GM19351 (cell line): ENCODE measurements at regions not wholly inside any gene's neighbourhood (a gene's known extent, or its start where the extent isn't known, plus 50 kb on each side); places are given as distances from the start of the nearest gene placed in this dataset.
"Not testable (repeated sequence)": the region's sequence is repeated elsewhere in the genome, so short reads cannot be mapped to it uniquely, and the experiment has no call there.

ENCODE experiments used
- ATAC-seq: cut with Tn5 transposase; IDR thresholded peaks from one replicate; pipeline ENCODE4 v1.9.1; 2021; ENCODE audit warnings: mild to moderate bottlenecking, moderate library complexity; ENCODE audit not compliant: unreplicated experiment

DNA sequence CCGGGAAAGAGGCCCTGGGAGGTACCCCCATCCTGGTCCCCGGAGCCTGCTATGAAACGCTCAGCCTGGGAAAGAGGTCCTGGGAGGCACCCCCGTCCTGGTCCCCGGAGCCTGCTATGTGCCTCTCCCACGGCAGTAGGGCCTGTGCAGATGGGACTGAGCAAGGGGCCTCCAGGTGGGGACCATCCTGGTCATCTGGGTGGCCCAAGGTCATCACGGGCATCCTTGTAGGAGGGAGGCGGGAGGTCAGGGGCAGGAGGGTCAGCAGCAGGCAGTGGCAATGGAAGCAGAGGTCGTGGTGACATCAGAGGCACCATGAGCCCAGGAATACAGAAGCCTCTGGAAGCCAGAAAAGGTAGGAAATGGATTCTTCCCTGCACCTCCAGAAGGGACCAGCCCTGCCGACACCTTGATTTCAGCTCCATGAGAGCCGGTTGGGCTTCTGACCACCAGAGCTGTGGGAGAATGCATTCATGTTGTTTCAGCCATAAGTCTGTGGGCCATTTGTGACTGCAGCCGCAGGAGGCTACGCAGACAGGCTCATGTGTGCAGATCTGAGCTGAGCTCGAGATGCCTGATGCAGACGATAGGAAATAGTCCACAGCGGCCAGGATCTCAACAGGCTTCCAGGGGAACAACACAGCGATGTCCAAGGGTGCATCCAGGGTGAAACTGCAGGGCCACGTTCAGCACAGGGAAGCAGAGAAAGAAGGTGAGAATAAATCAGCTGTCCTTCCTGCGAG, 190.7 kb downstream of the LAT start:
- not testable (repeated sequence) for ATAC-seq

DNA sequence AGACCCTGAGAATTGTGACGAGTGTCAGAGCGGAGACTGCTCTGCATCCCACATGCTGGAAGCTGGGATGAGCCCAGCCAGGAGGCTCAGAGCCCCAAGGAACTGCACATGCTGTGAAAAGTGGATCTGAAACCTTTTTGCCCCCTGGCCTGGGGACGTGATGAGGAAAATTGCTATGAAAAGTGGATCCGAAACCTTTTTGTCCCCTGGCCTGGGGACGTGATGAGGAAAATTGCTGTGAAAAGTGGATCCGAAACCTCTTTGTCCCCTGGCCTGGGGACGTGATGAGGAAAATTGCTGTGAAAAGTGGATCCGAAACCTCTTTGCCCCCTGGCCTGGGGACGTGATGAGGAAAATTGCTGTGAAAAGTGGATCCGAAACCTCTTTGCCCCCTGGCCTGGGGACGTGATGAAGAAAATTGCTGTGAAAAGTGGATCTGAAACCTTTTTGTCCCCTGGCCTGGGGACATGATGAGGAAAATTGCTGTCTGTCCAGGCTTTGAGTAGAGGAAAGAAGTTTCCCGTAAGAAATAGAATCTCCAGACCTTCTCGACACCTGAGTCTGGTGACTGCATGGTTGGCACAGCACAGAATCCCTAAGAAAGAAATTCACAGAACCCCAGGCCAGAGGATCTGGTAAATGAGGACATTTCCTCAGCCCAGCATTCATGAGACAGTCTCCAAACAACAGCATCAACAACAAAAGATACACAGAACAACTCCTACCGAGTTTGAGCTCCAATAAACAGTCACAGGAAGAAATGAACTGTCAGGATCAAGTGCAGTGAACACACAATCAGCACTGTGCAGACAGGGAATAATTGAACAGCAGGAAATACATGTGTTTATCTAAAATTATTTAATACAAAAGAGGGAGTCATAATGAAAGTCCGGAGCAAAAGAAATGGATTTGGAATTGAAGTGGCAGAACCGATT, 188.8 kb downstream of the LAT start:
- not testable (repeated sequence) for ATAC-seq

DNA sequence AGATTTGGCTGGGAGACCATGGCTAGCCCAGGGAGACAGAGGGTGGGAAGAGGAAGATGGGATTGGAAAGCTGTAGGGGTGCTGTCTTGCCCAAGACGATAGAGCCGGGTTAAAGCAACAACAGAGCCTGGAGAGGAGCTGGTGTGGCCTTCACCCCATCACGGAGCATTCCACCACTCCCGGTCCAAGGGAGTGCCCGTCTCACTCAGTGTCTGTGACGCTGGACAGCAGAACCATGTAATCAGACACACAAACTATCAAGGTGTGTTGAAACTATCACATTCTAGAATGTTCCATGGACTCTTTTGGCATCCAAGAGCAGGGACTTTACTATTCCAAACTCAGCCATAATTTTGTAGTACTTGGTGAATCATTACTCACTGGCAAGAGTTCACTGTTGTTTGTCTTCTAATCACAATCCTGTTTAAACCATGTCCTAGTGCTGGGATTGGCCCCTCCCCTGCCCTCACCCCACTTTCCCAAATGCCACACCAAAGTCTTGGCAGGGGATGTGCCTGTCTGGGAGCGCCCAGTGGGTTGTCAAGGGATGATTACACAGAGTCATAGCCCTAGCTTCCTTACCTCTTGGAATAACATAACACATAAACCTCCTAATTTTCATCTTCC, 187.4 kb downstream of the LAT start:
- not testable (repeated sequence) for ATAC-seq

DNA sequence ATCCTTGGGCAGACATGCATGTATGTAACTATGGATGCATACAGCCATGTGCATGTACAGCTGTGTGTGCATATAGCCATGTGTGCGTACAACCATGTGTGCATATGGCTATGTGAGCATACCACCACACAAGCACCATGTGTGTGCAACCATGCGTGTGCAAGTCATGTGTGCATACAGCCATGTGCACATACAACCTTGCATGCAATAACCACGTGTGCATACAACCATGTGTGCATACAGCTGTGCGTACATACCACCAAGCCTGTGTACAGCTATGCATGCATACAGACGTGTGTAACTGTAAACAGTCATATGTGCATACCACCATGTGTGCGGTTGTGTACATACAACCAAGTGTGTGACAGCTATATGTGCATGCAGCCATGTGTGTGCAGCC, 186.4 kb downstream of the LAT start:
- not testable (repeated sequence) for ATAC-seq

DNA sequence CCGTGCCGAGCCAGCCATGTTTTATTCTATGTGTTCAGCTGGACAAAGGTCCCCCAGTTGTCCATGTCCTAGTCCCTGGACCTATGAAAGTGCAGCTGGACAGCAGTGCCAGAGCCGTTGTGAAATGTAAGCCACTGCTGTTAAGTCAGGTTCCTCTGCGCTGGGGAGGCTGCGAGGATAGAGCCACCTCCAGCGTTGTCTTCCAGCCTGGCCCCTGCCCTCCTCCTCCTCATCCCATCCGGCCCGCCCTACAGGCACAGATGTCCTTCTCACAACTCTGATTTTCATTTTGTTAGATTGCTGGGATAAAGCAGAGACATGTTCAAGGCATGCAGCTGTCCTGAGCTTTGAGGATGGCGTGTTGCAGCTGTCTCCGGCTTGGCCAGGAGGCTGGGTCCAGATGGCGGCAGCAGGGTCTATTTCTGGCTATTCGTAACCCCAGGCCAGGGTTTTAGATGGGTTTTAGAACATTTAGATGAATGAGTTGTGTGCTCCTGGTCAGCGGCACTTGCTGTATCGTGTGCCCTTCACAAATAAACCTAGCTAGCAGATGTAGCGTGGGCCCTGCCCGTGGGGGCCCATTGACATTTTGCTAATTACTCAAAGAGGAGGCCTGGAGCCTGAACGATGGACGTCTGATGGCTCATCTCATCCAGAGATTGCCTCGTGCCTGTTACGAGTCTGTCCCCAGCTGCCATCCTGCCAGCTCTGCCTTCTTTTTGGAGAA, 185.7 kb downstream of the LAT start:
- ATAC-seq: not testable (repeated sequence)

DNA sequence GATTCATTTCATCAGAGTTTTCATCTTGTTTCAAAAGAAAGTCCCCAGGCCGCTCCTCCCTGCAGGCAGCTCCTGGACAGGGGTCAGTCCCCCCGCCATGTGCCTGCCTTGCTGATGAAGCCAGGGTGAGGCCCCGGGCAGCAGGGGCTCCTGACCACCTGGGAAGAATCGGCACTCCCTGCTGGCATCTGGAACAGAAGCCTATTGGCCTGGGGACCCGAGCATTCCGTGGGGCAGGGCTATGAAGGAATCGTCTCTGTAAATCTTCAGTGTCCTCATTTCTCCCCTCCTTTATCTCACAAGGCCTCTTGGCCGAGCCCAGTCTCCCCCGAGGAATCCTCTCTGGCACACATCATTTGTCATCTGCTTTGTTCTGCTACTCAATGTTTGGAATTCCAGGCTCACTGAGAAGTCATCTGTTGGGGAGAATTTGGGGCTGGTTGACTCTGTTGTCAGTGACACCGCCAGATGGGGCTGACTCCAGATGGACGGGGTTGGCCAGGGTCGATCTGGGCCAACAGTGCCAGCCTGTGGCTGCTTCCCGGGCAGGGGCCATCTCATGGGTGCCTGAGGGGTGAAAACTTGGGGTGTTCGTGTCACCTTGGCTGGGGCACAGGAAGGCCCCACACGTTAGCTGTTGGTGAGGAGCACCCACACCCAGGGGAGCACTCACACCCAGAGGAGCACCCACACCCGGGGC, 184.6 kb downstream of the LAT start:
- ATAC-seq: not testable (repeated sequence)

DNA sequence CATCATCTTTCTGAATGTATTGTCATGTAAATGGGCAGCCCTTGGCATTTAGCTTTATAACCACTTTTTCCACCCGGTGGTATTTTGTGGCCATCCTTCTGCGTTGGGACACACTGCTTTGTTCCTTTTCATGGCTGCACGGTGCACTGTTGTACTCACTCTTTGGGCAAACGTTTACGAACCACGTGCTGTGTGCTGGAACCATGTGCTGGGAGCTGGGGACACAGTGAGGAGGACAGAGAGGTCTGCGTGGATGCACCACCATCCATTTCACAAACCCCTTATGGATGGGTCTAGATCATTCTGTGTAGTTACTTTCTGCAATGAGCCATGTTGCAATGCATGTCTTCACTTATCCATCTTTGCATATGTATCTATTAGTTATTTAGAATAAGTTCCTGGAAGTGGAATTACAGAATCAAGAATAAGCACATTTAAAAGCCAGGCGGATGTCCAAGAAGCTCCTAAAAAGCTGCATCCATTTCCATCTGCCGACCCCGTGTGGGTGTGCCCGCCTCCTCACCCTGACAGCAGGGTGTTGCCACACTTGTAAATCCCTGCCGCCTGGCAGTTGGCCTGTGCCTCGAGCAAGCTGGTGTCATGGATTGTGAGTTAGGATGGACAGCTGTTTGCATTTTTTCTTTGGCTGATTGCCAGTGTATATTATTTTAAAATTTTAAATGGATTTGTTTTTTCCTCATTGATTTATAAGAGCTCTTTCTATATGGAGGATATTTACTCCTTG, 183.8 kb downstream of the LAT start:
- not testable (repeated sequence) for ATAC-seq

DNA sequence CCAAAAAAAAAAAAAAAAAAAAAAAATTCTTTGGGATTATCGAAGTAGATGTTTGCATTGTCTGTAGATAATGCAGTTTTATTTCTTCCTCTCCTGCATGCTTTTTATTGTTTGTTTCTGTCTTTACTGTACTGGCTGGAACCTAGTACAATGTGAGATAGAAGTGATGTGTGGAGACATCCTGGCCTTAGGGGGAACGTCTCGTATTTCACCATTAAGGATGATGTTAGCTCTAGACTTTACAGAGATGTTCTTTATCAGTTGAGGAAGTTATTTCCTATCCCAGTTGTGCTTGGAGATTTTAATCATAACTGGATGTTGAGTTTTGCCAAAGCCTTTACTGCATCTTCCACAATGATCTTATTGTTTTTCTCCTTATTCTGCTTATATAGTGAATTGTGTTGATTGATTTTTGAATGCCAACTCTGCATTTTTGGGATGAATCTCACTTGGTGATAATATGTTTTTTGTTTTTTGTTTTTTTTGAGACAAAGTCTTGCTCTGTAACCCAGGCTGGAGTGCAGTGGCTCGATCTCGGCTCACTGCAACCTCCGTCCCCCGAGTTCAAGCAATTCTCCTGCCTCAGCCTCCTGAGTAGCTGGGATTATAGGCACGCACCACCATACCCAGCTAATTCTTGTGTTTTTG, 179.7 kb downstream of the LAT start:
- not testable (repeated sequence) for ATAC-seq

DNA sequence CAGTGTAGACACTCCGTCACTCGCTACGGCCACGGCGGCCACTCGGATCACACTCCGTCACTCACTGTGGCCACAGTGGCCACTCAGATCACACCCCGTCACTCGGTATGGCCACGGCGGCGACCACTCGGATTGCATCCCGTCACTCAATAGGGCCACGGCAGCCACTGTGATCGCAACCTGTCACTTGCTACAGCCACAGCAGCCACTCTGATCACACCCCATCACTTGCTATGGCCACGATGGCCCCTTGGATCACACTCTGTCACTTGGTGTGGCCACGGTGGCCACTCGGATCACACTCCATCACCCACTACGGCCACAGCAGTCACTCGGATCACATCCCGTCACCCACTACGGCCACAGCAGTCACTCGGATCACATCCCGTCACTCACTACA, 175.3 kb downstream of the LAT start:
- ATAC-seq: not testable (repeated sequence)

DNA sequence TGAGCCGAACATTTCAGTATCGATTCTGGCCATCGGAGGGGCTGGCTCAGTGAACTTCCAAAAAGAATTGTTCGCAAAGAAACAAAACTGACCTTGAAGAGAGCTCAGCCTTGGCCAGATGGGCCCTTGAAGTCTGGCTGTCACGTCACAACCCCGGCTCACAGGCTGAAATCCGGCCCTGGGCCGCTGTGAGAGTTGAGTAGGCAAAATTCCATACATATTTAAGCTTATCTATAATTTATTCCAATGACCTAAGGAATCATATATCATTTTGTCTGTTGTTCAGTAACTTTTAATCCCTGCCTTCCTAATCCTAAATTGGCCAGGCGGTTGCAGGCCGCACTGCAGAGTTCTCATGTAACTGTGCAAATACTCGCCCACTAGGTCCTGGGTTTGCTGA, 174.8 kb downstream of the LAT start:
- ATAC-seq: not testable (repeated sequence)

DNA sequence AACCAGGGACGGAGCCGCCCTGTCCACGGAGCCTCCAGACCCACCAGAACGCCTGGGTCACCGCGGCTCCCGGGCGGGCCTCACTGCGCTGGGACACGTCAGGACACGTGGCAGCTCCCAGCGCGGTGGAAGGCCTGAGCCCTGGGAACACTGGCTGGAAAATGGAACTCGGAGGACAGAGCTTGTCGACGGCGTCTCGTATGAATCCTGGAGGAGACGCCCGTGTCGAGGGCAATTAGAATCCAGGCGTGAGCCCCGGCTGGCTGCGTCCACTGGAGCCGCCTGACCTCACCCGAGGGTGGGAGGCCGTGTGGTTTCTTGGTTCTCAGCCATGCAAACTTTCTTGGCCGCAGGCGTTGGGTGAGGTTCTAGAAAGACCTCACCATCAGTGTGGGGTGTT, 173.9 kb downstream of the LAT start:
- ATAC-seq: no peak

DNA sequence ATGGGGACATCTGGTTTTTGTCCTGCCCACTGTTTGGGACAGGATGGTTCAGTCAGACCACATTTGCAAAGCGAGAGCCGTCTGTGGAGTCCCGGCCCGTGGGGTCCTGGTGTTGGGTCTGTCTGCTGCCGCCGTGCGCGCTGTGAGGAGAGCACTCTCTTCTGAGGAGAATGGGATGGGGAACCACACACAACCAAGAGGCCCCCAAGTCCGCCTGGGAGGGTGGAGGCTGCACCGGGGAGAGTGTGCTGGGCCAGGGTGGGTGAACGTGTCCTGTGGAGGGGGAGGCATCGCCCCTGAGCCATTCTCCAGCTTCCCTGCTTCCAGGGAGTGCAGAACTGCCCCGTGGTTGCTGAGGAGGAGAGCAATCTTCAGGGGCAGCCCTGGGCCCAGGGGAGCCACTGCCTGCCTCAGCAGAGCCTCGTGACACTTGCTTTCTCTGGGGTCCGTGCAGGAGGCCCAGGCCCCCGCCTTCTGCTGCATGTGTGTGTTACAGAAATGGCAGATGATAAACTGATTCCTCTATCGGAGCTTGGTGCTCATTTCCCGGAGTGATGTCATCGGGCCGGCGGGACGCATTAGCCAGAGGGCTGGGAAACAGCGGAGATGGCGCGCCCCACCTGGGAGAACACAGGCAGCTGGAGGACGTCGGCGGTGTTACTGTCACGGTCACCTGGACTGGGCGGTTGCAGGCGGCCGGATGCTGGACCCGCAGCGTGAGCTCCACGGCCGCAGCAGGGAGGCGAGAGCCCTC, 173.4 kb downstream of the LAT start:
- ATAC-seq: not testable (repeated sequence)

DNA sequence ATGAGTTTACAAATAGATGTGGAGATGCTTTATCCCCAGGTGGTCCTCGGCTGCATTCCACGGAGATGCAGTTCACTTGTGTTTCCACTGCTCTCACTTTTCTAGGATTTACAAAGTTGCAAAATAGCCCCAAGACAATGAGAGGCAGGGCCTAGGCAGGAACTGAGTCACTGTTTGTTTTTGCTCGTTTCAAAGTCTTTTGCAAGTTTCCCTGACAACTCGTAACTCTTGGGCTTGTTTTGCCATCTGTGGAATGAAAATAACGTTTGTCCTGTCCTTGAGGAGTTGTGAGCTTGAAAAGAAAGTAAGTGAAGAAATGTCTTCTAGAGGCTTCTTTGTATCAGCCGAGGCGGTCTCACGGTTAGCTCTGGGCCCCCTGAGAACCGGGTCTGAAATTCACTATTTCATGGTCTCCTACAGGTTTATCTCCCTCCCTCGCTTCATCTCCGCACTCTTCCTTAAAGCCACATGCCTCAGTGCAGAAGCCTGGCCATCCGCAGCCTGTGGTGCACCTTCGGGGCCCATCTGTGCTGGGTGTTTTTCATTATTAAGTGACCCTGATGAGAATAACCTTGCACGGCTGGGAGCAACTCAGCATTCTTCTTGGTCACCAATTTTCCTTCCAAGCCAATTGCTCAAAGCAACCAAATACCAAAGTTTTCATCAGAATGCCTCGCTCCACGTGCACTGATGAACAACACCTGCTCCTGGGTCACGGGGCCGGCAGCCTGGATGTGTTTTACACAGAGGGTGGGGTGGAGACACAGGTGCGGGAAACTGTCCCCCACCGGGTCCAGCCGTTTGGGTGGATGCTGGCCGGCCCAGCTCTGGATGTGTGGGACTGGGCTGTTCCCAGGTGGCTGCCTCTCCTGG, 172.4 kb downstream of the LAT start:
- ATAC-seq: not testable (repeated sequence)

DNA sequence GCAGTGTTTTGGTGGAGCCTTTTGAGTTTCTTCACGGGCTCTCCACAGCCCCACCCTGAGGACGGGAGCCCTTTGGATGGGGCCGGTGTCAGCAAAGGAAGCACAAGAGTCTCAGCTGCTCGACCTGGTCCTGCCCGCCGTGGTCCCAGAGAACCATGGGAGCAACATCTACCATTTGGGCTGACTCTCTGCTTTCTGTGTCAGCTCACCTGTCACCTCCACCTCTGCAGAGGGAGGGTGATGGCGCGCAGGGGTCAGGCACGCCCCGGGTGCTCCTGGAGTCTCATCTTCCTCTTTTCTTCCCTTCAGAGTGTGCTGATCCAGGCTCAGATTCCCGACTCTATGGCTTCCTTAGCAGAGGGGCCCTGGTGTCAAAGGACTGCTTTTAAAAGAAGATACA, 171.7 kb downstream of the LAT start:
- no peak for ATAC-seq

DNA sequence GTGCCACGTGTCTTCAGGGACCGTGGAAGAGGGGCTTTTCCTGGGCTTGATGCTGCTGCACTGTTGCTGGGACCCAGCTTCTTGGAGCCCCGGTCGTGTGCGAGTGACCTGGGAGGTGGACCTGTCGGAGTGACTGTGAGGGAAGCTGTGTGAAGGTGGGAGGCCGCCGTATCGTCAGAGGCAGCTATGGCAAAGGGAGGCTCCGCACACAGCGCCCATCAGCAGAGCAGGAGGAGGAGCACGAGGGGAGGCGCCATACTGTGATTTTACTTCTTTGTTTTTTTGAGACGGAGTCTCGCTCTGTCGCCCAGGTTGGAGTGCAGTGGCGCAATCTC, 171.0 kb downstream of the LAT start:
- ATAC-seq: not testable (repeated sequence)

DNA sequence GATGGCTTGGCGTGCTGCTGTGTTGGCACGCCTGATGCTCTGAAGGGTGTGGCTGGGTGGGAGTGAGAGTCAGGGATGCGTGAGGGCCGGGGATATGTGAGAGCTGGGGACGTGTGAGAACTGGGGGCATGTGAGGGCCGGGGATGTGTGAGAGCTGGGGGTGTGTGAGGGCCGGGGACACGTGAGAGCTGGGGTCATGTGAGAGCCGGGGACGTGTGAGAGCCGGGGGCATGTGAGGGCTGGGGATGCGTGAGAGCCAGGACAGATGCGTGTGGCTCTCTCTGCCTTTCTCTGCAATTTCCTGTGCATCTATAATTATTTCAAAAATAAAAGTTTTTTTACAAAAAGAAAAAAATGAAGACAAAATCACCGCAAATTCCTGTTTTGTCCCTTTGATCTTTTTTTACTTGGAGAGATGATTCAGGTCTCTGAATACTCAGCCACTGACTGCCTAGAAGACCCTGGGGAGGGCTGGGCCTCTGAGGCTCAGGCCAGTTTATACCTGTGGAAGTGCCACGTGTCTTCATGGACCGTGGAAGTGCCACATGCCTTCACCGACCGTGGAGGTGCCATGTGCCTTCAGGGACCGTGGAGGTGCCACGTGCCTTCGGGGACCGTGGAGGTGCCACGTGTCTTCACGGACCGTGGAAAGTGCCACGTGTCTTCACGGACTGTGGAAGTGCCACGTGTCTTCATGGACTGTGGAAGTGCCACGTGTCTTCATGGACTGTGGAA, 170.4 kb downstream of the LAT start:
- ATAC-seq: not testable (repeated sequence)

DNA sequence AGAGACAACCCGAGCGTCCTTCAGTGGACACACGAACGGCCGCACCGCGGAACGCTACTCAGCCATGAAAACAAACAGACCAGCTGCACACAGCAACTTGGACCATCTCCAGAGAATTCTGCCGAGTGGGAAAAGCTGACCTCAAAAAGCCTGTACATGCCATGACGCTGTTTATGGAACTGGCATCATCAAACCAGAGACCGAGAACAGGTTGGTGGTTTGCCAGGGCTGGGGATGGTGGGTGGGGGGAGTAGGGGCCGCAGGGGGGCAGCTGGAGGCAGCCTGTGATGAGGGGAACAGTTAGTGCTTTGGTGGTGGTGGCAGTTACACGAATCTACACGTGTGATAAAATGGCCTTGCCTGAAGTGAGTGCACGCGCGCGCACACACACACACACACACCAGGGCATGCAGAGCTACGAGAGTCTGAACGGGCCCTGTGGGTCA, 169.8 kb downstream of the LAT start:
- no peak for ATAC-seq
